GM23248 (cell line): ENCODE measurements at regions not wholly inside any gene's neighbourhood (a gene's known extent, or its start where the extent isn't known, plus 50 kb on each side); places are given as distances from the start of the nearest gene placed in this dataset.

Experiments used
- EZH2 ChIP-seq: fragments of 200-600 bp; sonication (generic); IDR thresholded peaks from 2 replicates; pipeline ENCODE4 v1.6.1; 2018; ENCODE audit warnings: antibody characterized with exemption, mild to moderate bottlenecking; ENCODE audit not compliant: insufficient read depth, poor library complexity, severe bottlenecking
- EZH2phosphoT487 ChIP-seq: fragments of 200-600 bp; sonication (generic); IDR thresholded peaks from 2 replicates; pipeline ENCODE4 v1.6.1; 2018; ENCODE audit warnings: antibody characterized with exemption, moderate library complexity, mild to moderate bottlenecking, low read depth; ENCODE audit not compliant: insufficient read depth

- TF ChIP-seq EZH2phosphoT487 = no peak
- no peak for TF ChIP-seq EZH2
Observed at GRCh38 chrX:112997991-112998390, 157.4 kb upstream of the AMOT start.
